CD4-positive, alpha-beta T cell treated with Interleukin-17A for 1 hour (primary cell): ENCODE measurements at regions not wholly inside any gene's neighbourhood (a gene's known extent, or its start where the extent isn't known, plus 50 kb on each side); places are given as distances from the start of the nearest gene placed in this dataset.

ENCODE experiments used
- DNase-seq: peaks from one replicate; pipeline ENCODE4 v3.0.0-alpha.2; 2020

GRCh38 chr15:98025237-98025636 lies 64.7 kb downstream of the ARRDC4 start:
- DNase-seq: no peak

GRCh38 chr15:98034731-98035130 lies 74.2 kb downstream of the ARRDC4 start:
- no peak for DNase-seq

- no peak for DNase-seq
These were observed 74.6 kb downstream of the ARRDC4 start for GRCh38 chr15:98035134-98035533.

GRCh38 chr15:98035577-98036010 lies 75.1 kb downstream of the ARRDC4 start:
- DNase-seq: no peak

- DNase-seq: no peak
These were observed 79.1 kb downstream of the ARRDC4 start for GRCh38 chr15:98039596-98039995.

- no peak for DNase-seq
These were observed 79.6 kb downstream of the ARRDC4 start for GRCh38 chr15:98040146-98040545.

- no peak for DNase-seq
These were observed 82.9 kb downstream of the ARRDC4 start for GRCh38 chr15:98043160-98044014.

- no peak for DNase-seq
These were observed 91.2 kb downstream of the ARRDC4 start for GRCh38 chr15:98051734-98052133.

- DNase-seq: no peak
These were observed 97.0 kb downstream of the ARRDC4 start for GRCh38 chr15:98057453-98057852.

- no peak for DNase-seq
These were observed 102.4 kb downstream of the ARRDC4 start for GRCh38 chr15:98062869-98063268.

- no peak for DNase-seq
These were observed 102.8 kb downstream of the ARRDC4 start for GRCh38 chr15:98063315-98063714.

GRCh38 chr15:98063871-98064270 lies 103.4 kb downstream of the ARRDC4 start:
- no peak for DNase-seq

- no peak for DNase-seq
These were observed 106.8 kb downstream of the ARRDC4 start for GRCh38 chr15:98067339-98067738.

GRCh38 chr15:98069256-98069655 lies 108.8 kb downstream of the ARRDC4 start:
- DNase-seq: no peak

GRCh38 chr15:98070137-98070536 lies 109.6 kb downstream of the ARRDC4 start:
- no peak for DNase-seq

GRCh38 chr15:98071786-98072185 lies 111.3 kb downstream of the ARRDC4 start:
- DNase-seq: no peak

GRCh38 chr15:98075441-98075840 lies 114.9 kb downstream of the ARRDC4 start:
- DNase-seq: no peak

- no peak for DNase-seq
These were observed 115.7 kb downstream of the ARRDC4 start for GRCh38 chr15:98076021-98076816.

GRCh38 chr15:98077186-98077585 lies 116.7 kb downstream of the ARRDC4 start:
- DNase-seq: no peak

- DNase-seq: no peak
These were observed 120.3 kb downstream of the ARRDC4 start for GRCh38 chr15:98080791-98081190.

- no peak for DNase-seq
These were observed 122.9 kb downstream of the ARRDC4 start for GRCh38 chr15:98083203-98083910.

- peak; percentile 41 for DNase-seq
These were observed 124.6 kb downstream of the ARRDC4 start for GRCh38 chr15:98085003-98085639.
